GM21529 (cell line): ENCODE measurements at regions not wholly inside any gene's neighbourhood (a gene's known extent, or its start where the extent isn't known, plus 50 kb on each side); places are given as distances from the start of the nearest gene placed in this dataset.

Experiments
- ATAC-seq: cut with Tn5 transposase; IDR thresholded peaks from one replicate; pipeline ENCODE4 v1.9.1; 2021; ENCODE audit not compliant: unreplicated experiment

DNA sequence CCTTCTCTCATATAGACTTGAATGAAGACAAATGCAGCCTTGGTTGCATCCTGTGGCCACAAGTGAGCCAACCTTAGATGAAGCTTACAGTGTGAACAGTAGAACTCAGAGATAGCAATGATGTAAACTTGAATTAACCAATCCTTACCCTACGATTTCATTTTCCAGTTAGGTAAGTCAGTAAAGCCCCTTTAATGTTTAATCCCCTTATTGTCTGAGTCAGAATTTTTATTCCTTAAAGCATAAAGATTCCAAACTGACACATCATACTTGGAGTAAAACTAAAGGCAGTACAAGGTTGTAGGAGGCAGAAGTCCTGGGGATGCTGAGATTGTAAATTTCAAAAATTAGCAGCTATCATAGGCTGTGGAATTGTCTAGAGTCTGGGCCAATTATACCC lies 507.8 kb upstream of the DPH6 start:
- ATAC-seq, result no peak

DNA sequence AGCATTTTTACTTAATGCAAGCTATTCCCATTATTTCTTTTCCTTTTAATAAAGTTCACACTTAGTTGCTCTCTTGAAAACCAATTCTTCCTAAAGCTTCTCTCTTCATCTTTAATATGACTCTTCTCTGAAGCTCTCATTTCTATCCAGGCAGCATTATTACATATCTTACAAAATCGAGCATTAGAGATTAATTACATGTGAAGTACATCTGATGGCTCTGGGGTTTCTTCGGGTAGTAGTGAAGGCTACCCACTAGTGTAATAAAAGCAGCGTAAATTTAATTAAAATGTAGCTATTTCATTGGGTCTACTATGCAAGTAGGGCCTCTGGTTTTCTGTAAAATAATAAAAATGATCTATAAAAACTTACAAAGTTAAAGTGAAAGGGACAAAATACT lies 513.6 kb upstream of the DPH6 start:
- no peak for ATAC-seq

DNA sequence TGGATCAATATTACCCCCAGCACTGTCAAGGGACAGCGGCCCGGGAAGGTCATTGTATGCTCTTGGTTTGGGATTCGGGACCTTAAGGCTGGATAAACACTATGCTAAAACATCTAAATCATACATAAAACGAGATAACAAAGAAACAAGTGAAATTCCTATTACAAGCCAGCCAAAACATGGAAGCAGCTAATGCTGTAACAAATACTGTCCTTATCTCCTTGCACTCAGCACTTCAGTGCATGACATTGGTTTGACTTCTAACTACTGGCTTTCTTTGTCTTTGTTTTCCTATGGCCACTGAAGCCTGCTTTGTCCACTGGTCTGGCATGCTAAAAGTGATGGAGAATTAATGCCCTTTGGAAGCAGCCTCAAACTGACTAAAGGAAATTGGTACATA lies 516.4 kb upstream of the DPH6 start:
- ATAC-seq, result no peak

DNA sequence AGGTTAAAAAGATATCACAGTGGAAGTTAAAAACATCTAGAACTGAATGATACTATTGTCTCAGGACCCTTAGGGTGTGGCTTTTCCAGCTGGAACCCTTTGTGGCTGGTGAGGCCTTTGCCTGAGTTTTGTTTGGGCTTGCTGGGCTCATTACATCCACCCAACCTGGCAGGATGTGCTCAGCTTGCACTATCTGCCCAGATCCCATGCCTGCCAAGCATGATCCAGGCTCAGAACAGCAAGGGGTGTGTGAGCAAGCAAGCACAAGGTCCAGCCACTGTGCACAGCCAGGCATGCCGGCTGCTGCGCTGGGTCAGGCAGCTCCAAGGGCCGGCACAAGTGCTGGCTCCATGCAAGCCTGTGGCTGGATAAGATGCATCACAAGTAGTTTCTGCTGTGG lies 512.7 kb upstream of the CDIN1 start:
- ATAC-seq, result no peak

DNA sequence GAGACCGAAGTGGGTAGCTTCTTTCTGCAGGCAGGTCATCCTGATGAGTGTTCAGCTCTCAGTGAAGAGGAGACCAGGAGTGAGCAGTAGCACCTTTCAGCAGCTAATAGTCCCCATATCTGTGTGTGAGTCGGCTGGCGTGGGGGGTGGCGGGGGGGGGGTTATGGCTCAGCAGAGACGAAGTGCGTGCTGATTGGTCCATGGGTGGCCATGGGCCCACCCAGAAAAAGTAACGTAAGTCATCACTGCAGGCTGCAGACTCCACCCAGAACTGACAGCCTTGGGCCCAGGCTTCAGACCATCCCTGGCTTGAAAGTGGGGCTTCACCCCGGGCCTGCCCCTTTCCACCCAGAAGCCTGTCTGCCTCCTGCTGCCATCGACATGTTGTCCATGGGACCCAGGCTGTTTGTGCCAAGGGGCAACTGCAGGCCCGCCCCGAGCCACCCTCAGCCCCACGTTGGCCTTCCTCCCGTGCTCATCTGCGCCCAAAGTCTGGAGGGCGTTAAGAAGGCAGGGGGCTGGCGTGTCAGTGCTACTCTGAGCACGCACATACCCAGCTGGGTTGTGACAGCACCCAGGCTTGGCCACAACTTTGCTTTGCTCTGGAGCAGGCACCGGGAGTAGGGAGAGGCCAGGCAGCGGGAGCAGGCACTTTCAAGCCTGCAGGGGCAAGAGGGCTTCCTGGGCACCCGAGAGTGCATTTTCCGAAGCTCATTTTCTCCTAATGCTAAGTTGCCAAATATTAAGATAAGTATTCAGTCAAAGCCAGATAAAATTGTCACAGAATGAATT lies 511.7 kb upstream of the CDIN1 start:
- no peak for ATAC-seq

DNA sequence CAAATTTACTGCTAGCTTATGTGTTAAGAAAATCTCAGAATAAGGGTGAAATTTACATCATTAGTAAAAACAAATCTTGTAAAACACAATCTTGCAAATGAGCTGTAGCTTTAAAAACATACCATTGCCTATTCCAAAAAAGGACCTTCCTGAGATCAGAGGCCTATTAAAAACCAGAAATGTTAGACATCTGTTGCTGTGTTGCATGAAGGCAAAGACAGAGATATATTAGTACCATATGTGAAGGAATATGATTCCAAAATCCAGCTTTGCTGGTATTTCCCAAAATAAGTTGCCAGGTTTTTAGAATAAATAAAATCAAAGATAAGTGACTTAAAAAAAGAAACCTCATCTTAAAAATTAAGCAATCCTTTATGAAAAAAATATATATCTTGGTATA lies 504.1 kb upstream of the CDIN1 start:
- ATAC-seq, result no peak

DNA sequence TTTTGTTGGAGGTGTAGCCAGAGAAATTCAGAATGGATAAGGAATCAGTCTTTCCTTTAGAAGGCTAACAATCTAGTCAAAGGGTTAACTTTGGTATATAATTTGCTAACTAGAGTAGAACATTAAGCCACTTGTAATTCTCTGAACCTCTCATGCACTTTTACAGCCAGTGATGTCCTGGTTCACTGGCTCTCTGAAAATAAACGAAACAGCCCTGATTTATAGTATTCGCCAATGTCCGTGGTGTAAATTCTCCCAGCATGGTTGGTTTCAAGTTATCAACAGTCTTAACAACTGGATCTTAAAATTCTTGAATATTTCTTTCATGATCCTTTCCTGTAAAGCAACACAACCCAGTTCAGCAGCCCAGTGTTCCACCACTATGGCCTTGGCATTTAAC lies 500.4 kb upstream of the CDIN1 start:
- no peak for ATAC-seq

DNA sequence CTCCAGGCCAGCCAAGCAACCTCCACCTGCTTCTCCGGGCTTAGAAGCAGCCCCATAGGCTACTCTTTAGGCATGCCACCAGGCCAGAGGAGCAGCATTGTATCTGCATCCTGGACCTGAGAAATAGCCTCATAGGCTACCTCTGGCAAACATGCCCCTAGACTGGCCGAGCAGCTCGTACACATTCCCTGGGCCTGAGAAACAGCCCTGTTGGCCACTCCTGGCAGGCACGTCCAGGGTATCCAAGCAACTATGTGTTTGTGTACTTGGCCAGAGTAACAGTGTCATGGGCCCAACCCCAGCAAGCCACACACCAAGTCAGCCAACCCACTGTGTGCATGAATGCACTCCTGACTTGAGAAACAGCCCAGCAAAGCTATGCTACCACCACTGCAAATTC lies 498.7 kb upstream of the CDIN1 start:
- ATAC-seq, result no peak

DNA sequence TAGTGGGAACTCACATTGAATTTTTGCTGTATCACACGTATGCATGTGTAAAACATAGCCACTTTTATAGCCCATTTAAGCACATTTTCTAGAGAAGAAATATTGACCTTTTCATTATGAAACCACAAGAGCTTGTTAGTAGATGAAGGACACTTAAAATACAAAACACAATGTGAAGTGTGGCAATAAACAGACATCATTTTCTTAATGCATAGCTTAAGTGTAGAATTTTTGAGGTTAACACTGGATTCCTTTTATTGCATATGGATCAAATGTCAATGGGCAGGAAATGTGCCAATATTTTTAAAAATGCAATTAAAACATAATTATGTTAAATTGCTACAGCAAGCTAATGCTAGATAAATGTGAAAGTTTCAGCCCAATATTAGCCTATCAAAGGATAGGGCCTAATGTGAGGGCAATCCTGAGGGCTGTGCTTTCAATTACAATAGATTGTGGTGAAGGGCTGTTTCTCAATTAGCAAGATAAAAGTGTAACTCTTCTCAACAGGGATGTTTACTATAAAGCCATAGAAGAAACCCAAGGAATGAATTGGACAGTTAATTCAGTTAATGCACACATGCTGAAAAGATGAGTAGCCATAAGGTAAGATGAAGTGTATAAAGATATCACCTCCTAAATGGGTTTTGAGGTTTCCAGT lies 489.0 kb upstream of the CDIN1 start:
- ATAC-seq, result no peak

DNA sequence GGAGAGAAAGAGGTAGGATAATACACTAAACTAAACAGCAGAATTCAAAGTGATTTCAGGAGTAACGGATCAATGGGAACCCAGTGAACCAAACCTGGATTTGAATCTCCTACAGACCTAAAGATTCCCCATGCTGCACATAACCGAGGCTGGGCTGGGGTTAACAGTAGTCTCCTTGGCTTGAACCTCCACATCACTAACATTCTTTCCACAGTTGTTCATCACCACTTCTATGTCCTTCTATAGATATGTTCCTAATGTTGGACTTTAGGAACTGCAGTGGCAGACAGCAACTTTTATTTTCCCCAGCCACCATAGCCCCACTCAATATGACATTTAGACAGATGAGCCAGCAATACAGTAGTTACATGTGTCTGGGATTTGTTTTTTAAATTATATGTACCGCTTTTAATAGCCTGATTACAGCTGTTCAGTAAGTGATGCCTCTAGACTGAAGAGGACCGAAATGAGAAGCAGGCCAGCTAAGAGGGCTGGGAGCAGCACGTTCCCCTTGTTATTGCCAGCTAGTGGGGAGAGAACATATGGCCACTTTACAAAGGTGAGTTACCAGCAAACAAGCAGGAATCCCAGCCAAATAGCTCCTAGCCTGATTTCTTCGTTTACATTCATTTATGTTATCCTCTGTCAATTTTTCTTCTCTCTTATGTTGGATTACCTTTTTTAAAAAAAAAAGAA lies 472.6 kb upstream of the CDIN1 start:
- no peak for ATAC-seq

DNA sequence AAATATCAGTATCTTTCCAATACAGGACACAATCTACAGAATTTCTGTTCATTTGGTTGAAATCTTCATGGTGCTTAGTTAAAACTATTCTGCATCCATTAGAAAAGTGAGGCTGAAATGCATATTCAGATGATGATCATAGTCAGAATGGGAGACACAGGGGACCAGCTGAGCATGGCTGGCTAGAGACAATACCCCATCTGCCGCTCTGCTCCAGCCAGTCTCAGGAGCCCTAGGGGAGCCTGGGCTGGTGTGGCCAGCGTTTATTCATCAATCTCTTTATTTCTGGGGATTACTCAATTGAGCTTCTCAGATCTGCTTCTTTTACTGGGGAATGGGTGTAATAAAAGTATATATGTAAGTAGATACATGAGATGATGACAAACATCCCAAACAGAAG lies 470.9 kb upstream of the CDIN1 start:
- ATAC-seq, result no peak

DNA sequence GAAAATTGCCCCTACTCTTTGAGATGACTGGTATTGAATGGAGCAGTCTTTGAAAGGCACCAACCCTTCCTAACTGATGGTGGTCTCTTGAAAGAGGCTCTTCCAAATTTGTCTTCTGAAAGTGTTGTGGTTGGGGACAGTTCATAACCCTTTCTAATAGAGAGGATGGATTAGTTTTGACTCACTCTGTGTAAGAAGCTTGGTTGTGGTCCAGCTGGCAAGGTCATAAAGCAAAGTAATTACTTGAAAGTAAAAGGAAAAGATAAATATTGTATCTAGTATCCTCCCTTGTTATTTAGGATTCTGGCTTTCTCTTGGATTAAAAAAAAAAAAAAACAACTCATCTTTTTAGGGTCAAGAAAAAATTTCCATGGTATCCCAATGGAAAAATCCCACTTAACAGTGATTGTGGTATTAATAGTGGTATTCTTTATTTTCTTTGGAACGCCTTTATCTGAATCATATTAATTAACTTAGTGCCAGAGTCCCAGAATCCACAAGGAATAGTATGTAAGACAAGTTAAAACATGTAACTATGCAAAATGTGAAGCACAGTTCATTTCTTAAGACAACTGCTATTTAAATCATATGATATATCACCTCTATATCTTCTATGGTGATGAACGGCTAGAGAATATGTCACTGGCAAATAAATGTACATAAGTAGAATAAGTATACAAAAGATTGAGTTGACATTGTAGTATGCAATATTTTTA lies 469.3 kb upstream of the CDIN1 start:
- ATAC-seq, result no peak

DNA sequence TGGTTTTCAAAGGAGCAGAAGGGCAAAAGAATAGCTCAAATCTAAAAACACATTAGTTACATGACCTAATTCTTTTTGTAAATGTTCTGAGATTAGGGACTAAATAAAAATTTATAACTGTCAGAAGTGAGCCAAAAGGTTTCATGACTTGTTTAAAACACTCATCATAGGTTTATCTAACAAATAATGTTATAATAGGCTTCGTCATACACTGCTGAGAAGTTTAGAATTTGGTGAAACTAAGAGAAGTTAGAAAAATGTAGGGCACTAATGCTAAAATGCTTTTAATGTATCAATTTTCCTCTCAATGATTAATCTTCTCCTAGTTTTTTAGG lies 468.8 kb upstream of the CDIN1 start:
- ATAC-seq, result no peak

DNA sequence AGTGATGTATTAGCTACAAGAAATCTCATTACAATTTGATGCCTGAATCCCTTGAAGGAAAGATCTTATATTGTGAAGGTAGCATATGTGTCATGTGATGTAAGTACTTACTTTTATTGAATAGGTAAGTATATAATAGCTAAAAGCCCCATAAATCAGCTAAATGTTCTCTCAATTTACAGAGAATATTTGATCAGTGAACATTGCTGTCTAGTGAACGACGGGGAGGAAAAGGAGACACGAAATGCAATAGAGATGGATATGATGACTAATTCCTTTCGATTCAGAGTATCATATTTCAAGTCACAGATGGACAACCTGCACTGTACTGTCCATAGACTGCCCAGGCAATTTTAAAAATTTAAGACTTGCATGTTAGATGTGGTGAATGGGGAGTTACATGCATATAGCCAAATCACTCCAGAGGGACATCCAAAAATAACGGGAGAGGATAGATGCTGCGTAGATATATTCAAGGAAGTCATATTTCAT lies 462.1 kb upstream of the CDIN1 start:
- no peak for ATAC-seq

DNA sequence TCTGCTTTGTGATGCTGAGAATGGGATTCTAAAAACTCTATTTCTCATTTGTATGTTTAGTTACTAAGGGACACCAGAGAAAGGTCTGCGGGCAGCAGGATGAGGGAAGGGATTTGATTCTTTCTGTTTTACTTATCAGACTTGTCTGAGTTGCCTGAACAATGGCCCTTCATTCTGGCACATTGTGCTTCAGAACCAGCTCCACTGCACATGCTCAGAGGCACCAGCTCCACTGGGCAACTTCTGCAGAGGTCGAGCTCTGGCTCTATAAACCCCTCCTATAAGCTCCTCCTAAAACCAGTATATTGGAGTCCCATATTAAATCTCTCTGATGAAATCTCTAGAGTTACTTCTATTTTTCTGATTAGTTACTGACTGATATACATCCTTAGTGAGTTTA lies 453.2 kb upstream of the CDIN1 start:
- no peak for ATAC-seq

DNA sequence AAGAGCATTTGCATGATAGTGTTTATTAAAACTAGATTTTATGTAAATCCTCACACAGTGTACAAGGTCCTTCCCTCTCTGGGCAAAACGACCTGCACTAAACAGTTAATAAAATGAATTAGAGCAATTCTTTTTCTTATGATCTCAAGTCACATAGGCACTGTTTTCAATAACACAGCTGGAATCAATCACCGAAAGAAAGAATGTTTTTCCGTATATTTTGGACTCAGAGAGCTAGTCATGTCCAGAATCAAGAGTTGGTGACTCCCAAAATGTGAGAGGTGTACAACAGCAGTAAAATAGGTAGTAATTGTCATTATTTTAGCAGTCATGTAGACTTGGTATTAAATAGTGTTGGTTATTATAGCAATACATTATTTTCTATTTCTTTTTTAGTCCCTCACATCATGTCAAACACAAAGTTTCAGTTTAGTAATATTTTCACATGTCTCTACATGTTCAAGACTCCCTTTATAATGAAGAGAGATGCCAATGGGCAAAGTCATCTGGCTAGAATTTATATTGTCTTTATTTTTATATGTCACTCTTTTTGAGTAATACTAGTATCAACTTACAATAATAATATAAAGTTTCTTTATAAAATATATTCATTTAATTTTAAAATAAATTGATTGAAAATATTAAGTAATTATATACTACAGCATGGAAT lies 448.6 kb upstream of the CDIN1 start:
- ATAC-seq, result no peak

DNA sequence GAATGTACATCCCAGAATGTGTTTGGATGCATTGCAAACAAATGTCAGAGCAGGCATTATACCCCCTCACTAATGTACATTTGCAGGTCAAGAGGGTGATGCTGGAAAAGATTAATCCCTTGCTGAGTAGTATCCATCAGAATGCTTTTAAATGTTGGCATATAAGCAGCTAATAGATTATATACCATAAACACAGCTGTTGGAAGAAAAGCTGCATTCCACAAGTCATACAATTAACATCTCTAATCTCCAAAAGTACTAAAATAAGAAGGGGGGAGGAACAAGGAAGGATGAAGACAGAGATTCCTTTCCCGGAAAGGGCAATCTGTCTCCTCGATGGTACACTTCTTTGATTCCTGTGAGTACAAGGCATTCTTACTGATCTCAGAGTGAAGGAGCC lies 445.7 kb upstream of the CDIN1 start:
- no peak for ATAC-seq

DNA sequence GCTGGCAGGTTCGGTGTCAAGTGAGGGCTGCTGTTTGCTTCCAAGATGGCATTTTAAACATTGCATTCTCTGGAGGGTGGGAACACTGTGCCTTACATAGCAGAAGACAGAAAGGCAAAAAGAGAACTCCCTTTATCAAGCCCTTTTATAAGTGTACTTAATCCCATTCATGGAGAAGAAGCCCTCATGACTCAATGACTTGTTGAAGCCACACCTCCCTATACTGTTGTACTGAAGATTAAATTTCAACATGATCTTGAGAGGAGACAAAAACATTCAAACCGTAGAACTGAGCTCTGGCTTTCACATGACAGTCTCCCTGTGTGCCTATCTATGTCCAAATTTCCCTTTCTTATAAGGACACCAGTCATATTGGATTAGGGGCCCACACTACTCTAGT lies 443.4 kb upstream of the CDIN1 start:
- ATAC-seq, result no peak

DNA sequence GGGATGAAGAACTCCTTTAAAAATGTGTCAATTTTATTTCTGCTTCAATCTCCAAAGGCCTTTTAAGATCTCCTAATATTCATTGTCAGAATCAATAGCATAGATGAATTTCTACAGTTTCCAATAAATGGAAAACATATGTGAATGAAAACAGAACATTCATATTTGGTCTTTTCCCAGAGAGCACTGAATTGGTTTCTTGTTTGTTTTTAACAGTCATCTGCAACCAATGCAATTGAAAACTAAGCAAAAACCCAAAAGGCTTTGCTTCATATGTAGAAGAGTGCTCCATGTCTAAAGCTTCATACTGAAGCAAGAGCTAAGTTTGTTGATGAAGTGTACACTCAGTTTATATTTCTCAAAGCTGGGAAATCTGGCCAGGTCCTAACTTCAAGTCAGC lies 426.5 kb upstream of the CDIN1 start:
- no peak for ATAC-seq

DNA sequence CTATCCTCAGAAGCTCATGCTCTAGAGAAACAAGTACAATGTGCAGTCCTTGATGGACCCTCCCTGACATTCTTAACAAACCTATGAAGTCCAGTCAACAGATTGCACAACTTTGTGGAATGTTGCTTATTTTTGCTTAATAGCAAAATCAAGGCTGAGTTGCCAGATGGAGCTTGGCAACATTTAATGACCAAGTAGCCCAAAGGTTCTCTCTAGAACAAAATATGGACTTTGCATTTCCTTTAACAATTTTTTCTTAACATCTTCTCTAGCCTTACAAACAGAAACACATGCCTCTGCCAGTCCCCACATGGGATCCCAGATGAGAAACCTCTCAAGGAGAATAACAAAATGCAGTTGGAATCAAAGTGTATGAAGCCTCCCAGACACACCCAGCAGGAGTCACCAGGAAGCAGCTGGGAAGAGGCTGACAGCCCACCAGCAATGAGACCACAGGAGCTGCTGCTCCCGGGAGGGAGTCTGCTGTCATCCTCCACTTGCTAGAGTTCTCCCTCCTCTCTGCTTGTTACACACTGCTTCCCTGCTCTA lies 422.5 kb upstream of the CDIN1 start:
- no peak for ATAC-seq

DNA sequence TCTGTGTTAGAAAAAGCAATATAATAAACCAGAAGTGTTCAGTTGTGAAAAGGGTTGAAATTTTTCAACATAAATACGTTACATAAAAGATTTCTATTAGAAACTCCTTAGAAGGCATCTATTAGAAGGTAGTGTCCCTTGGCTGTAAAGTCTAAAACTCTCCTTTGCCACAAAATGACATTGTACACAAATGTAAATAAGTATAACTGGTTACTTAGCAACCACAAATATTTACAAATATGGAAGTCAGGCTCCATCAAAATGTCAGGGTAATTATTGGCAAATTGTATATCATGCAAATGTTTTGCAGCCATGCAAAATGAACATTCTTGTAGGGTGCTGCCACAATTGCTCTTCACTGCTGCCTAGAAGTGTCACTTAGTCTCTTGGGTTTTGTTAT lies 419.1 kb upstream of the CDIN1 start:
- no peak for ATAC-seq
